Endodermal cell (in vitro differentiated cells): ENCODE measurements at regions not wholly inside any gene's neighbourhood (a gene's known extent, or its start where the extent isn't known, plus 50 kb on each side); places are given as distances from the start of the nearest gene placed in this dataset.

Experiments used
- DNase-seq: peaks from one replicate; pipeline ENCODE4 v3.0.0-alpha.2; 2017
- H3K27ac ChIP-seq: 2 replicates; pipeline ENCODE4 v1.5.1; 2013; ENCODE audit warnings: mild to moderate bottlenecking, low read depth, low read length, moderate library complexity
- H3K27me3 ChIP-seq: 2 replicates; pipeline ENCODE4 v1.6.1; 2013; ENCODE audit warnings: mild to moderate bottlenecking, low read length, moderate library complexity; ENCODE audit not compliant: insufficient read depth, control insufficient read depth, poor library complexity, severe bottlenecking
- H3K36me3 ChIP-seq: 2 replicates; pipeline ENCODE4 v1.7.0; 2013; ENCODE audit warnings: mild to moderate bottlenecking, low read length, moderate library complexity; ENCODE audit not compliant: control insufficient read depth, insufficient read depth
- H3K4me1 ChIP-seq: one replicate; pipeline ENCODE4 v1.7.0; 2013; ENCODE audit warnings: low read length; ENCODE audit not compliant: control insufficient read depth, insufficient read depth
- H3K4me3 ChIP-seq: 2 replicates; pipeline ENCODE4 v1.5.1; 2013; ENCODE audit warnings: mild to moderate bottlenecking, low read length, moderate library complexity
- H3K9ac ChIP-seq: 2 replicates; pipeline ENCODE4 v1.6.1; 2013; ENCODE audit warnings: mild to moderate bottlenecking, low read length, moderate library complexity; ENCODE audit not compliant: poor library complexity, severe bottlenecking; ENCODE audit errors: extremely low read depth
- H3K9me3 ChIP-seq: 2 replicates; pipeline ENCODE4 v1.6.1; 2013; ENCODE audit warnings: mild to moderate bottlenecking, low read length, moderate library complexity; ENCODE audit not compliant: control insufficient read depth
- H3K27ac Mint-ChIP-seq: 2 replicates; pipeline ENCODE4 v1.8.0; 2020; ENCODE audit warnings: mixed read lengths
- H3K27me3 Mint-ChIP-seq: 2 replicates; pipeline ENCODE4 v1.8.0; 2021; ENCODE audit warnings: mild to moderate bottlenecking, mixed read lengths; ENCODE audit not compliant: insufficient read depth
- H3K36me3 Mint-ChIP-seq: 2 replicates; pipeline ENCODE4 v1.8.0; 2020; ENCODE audit warnings: low read depth, mixed read lengths
- H3K4me1 Mint-ChIP-seq: 2 replicates; pipeline ENCODE4 v1.8.0; 2020; ENCODE audit warnings: mixed read lengths
- H3K4me3 Mint-ChIP-seq: 2 replicates; pipeline ENCODE4 v1.8.0; 2020; ENCODE audit warnings: mild to moderate bottlenecking, moderate library complexity, mixed read lengths
- H3K9me3 Mint-ChIP-seq: 2 replicates; pipeline ENCODE4 v1.8.0; 2020; ENCODE audit warnings: mild to moderate bottlenecking, mixed read lengths
- WGBS, 2 experiments: methylation state at CpG; one replicate each; pipeline versions ENCODE4 v1.1.5 to v1.1.7; 2013; ENCODE audit warnings: missing lambda C conversion rate in 2 of 2, mixed read lengths in 1 of 2; ENCODE audit not compliant: insufficient coverage in 1 of 2, insufficient read length in 1 of 2; 5-methylcytosine and 5-hydroxymethylcytosine counted together
- TF ChIP-seq, protein P1 (sequence below): fragments of 200-600 bp; sonication (generic); conservative IDR thresholded peaks from 2 replicates; pipeline ENCODE4 v1.5.0; 2021; ENCODE audit warnings: antibody characterized with exemption, mild to moderate bottlenecking

DNA sequence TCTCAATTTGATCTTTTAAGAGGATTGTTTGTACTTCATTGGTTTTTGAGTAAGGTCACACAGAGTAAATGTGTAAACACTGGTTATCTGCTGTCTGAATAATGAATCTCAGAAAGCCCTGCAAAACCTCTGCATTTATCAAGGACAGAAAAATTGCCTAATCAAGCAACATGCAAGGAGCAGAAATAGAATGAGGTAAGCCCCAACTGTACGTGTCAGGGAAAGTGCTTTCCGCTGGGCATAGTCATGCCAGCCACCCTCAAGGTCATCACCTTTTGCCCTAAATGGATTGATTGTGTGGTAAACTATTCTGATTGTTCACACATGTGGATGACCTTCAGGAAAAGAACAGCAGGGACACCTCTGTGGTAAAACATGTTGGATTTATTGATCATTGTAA lies 376.9 kb upstream of the KCNN2 start:
- no peaks in the 10 kb centered on the region for H3K9me3 ChIP-seq
- DNase-seq: no peak
- Mint-ChIP-seq H3K4me1 (no peaks in the 10 kb centered on the region), H3K36me3 (no peaks in the 10 kb centered on the region), H3K4me3 (no peak overlapping the region), H3K27ac (no peak overlapping the region), H3K27me3 (peaks cover 2% of the 10 kb centered on the region), H3K9me3 (no peaks in the 10 kb centered on the region)
- 80 to 92% methylated on average over 2 of the region's 2 CpGs for WGBS, 2 experiments
- H3K4me3 ChIP-seq: no peak overlapping the region
- no peaks in the 10 kb centered on the region for H3K27me3 ChIP-seq
- no peaks in the 10 kb centered on the region for H3K4me1 ChIP-seq
- TF ChIP-seq, protein P1, sequence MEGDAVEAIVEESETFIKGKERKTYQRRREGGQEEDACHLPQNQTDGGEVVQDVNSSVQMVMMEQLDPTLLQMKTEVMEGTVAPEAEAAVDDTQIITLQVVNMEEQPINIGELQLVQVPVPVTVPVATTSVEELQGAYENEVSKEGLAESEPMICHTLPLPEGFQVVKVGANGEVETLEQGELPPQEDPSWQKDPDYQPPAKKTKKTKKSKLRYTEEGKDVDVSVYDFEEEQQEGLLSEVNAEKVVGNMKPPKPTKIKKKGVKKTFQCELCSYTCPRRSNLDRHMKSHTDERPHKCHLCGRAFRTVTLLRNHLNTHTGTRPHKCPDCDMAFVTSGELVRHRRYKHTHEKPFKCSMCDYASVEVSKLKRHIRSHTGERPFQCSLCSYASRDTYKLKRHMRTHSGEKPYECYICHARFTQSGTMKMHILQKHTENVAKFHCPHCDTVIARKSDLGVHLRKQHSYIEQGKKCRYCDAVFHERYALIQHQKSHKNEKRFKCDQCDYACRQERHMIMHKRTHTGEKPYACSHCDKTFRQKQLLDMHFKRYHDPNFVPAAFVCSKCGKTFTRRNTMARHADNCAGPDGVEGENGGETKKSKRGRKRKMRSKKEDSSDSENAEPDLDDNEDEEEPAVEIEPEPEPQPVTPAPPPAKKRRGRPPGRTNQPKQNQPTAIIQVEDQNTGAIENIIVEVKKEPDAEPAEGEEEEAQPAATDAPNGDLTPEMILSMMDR: no peak
- H3K9ac ChIP-seq: no peak overlapping the region
- no peaks in the 10 kb centered on the region for H3K36me3 ChIP-seq
- H3K27ac ChIP-seq: no peak overlapping the region

GRCh38 chr5:113985505-113985904 lies 376.4 kb upstream of the KCNN2 start:
- no peaks in the 10 kb centered on the region for H3K27me3 ChIP-seq
- no peak overlapping the region for H3K27ac ChIP-seq
- peaks cover 2% of the 10 kb centered on the region for H3K27me3 Mint-ChIP-seq
- H3K9me3 Mint-ChIP-seq: no peaks in the 10 kb centered on the region
- no peak overlapping the region for H3K4me3 ChIP-seq
- H3K4me1 ChIP-seq: no peaks in the 10 kb centered on the region
- H3K36me3 Mint-ChIP-seq: no peaks in the 10 kb centered on the region
- no peaks in the 10 kb centered on the region for H3K4me1 Mint-ChIP-seq
- no peaks in the 10 kb centered on the region for H3K36me3 ChIP-seq
- no peak overlapping the region for H3K27ac Mint-ChIP-seq
- TF ChIP-seq, protein P1: no peak
- DNase-seq: no peak
- no peaks in the 10 kb centered on the region for H3K9me3 ChIP-seq
- 87 to 100% methylated on average over 2 to 4 of the region's 4 CpGs for WGBS, 2 experiments
- no peak overlapping the region for H3K4me3 Mint-ChIP-seq
- H3K9ac ChIP-seq: no peak overlapping the region

GRCh38 chr5:113989278-113989912 lies 372.5 kb upstream of the KCNN2 start:
- H3K9ac ChIP-seq: no peak overlapping the region
- H3K36me3 Mint-ChIP-seq: no peaks in the 10 kb centered on the region
- H3K27ac ChIP-seq: no peak overlapping the region

More at GRCh38 chr5:113989278-113989912, 372.5 kb upstream of the KCNN2 start:
- no peak for DNase-seq
- no peaks in the 10 kb centered on the region for H3K9me3 Mint-ChIP-seq
- Histone ChIP-seq H3K9me3 (no peaks in the 10 kb centered on the region), H3K27me3 (no peaks in the 10 kb centered on the region), H3K36me3 (no peaks in the 10 kb centered on the region), H3K4me1 (no peaks in the 10 kb centered on the region), H3K4me3 (no peak overlapping the region)
- no peaks in the 10 kb centered on the region for H3K4me1 Mint-ChIP-seq
- WGBS, 2 experiments: 89 to 96% methylated on average over 4 to 6 of the region's 6 CpGs
- no peak overlapping the region for H3K4me3 Mint-ChIP-seq
- no peaks in the 10 kb centered on the region for H3K27me3 Mint-ChIP-seq
- TF ChIP-seq, protein P1: no peak
- H3K27ac Mint-ChIP-seq: no peak overlapping the region
